ENCODE measurements at regions not wholly inside any gene's neighbourhood (a gene's known extent, or its start where the extent isn't known, plus 50 kb on each side); places are given as distances from the start of the nearest gene placed in this dataset.
"Not testable (repeated sequence)": the region's sequence is repeated elsewhere in the genome, so short reads cannot be mapped to it uniquely, and the experiment has no call there.

GRCh38 chr6:102936959-102937358 lies 1543.5 kb downstream of the GRIK2 start:
- Mint-ChIP-seq H3K4me1 (ENCODE audit: low read depth, unreplicated experiment) (no peaks in the 10 kb centered on the region), H3K36me3 (ENCODE audit: unreplicated experiment) (no peaks in the 10 kb centered on the region), H3K27ac (ENCODE audit: unreplicated experiment) (no peak overlapping the region), H3K9me3 (ENCODE audit: unreplicated experiment) (no peaks in the 10 kb centered on the region), H3K4me3 (ENCODE audit: unreplicated experiment) (no peak overlapping the region), H3K27me3 (ENCODE audit: unreplicated experiment) (no peaks in the 10 kb centered on the region)
- no peak for DNase-seq
- TF ChIP-seq CTCF (IDR thresholded peaks at IDR 0.05; ENCODE audit: partially characterized antibody, unreplicated experiment), result no peak

GRCh38 chr6:102928109-102928508 lies 1534.6 kb downstream of the GRIK2 start:
- DNase-seq, result no peak
- Mint-ChIP-seq H3K9me3 (ENCODE audit: unreplicated experiment) (no peaks in the 10 kb centered on the region), H3K4me1 (ENCODE audit: low read depth, unreplicated experiment) (no peaks in the 10 kb centered on the region), H3K27me3 (ENCODE audit: unreplicated experiment) (no peaks in the 10 kb centered on the region), H3K27ac (ENCODE audit: unreplicated experiment) (no peak overlapping the region), H3K36me3 (ENCODE audit: unreplicated experiment) (no peaks in the 10 kb centered on the region), H3K4me3 (ENCODE audit: unreplicated experiment) (no peak overlapping the region)
- no peak for TF ChIP-seq CTCF (IDR thresholded peaks at IDR 0.05; ENCODE audit: partially characterized antibody, unreplicated experiment)

GRCh38 chr6:102918161-102918560 lies 1524.7 kb downstream of the GRIK2 start:
- no peaks in the 10 kb centered on the region for H3K4me1 Mint-ChIP-seq (ENCODE audit: low read depth, unreplicated experiment)
- no peak for TF ChIP-seq CTCF (IDR thresholded peaks at IDR 0.05; ENCODE audit: partially characterized antibody, unreplicated experiment)
- DNase-seq, result no peak
- H3K27me3 Mint-ChIP-seq (ENCODE audit: unreplicated experiment), result no peaks in the 10 kb centered on the region
- H3K36me3 Mint-ChIP-seq (ENCODE audit: unreplicated experiment), result no peaks in the 10 kb centered on the region
- no peak overlapping the region for H3K27ac Mint-ChIP-seq (ENCODE audit: unreplicated experiment)
- H3K9me3 Mint-ChIP-seq (ENCODE audit: unreplicated experiment), result no peaks in the 10 kb centered on the region
- H3K4me3 Mint-ChIP-seq (ENCODE audit: unreplicated experiment), result no peak overlapping the region

GRCh38 chr6:102911571-102911970 lies 1518.1 kb downstream of the GRIK2 start:
- no peak overlapping the region for H3K27ac Mint-ChIP-seq (ENCODE audit: unreplicated experiment)

GRCh38 chr6:102910701-102911139 lies 1517.2 kb downstream of the GRIK2 start:
- not testable (repeated sequence) for H3K4me3 Mint-ChIP-seq (ENCODE audit: unreplicated experiment); H3K9me3 Mint-ChIP-seq (ENCODE audit: unreplicated experiment)

More at GRCh38 chr6:102911571-102911970, 1518.1 kb downstream of the GRIK2 start:
- Mint-ChIP-seq H3K9me3 (ENCODE audit: unreplicated experiment) (no peaks in the 10 kb centered on the region), H3K4me1 (ENCODE audit: low read depth, unreplicated experiment) (no peaks in the 10 kb centered on the region), H3K36me3 (ENCODE audit: unreplicated experiment) (no peaks in the 10 kb centered on the region), H3K27me3 (ENCODE audit: unreplicated experiment) (no peaks in the 10 kb centered on the region), H3K4me3 (ENCODE audit: unreplicated experiment) (no peak overlapping the region)
- no peak for TF ChIP-seq CTCF (IDR thresholded peaks at IDR 0.05; ENCODE audit: partially characterized antibody, unreplicated experiment)
- no peak for DNase-seq

GRCh38 chr6:102907181-102907580 lies 1513.7 kb downstream of the GRIK2 start:
- TF ChIP-seq CTCF (IDR thresholded peaks at IDR 0.05; ENCODE audit: partially characterized antibody, unreplicated experiment), result peak; percentile 6
- Mint-ChIP-seq H3K27me3 (ENCODE audit: unreplicated experiment) (no peaks in the 10 kb centered on the region), H3K27ac (ENCODE audit: unreplicated experiment) (no peak overlapping the region), H3K4me3 (ENCODE audit: unreplicated experiment) (no peak overlapping the region), H3K9me3 (ENCODE audit: unreplicated experiment) (no peaks in the 10 kb centered on the region), H3K4me1 (ENCODE audit: low read depth, unreplicated experiment) (no peaks in the 10 kb centered on the region), H3K36me3 (ENCODE audit: unreplicated experiment) (no peaks in the 10 kb centered on the region)
- no peak for DNase-seq

More at GRCh38 chr6:102910701-102911139, 1517.2 kb downstream of the GRIK2 start:
- not testable (repeated sequence) for H3K4me1 Mint-ChIP-seq (ENCODE audit: low read depth, unreplicated experiment); DNase-seq; H3K27me3 Mint-ChIP-seq (ENCODE audit: unreplicated experiment); H3K36me3 Mint-ChIP-seq (ENCODE audit: unreplicated experiment); H3K27ac Mint-ChIP-seq (ENCODE audit: unreplicated experiment)

Measured in glutamatergic neuron (in vitro differentiated cells).